ENCODE measurements at regions not wholly inside any gene's neighbourhood (a gene's known extent, or its start where the extent isn't known, plus 50 kb on each side); places are given as distances from the start of the nearest gene placed in this dataset.
A peak's percentile ranks its signal among the peaks of the same experiment; 100 is the strongest.

- H3K27ac ChIP-seq, result no peak overlapping the region
- no peak overlapping the region for H3K4me3 ChIP-seq
- no peaks in the 10 kb centered on the region for H3K9me3 ChIP-seq
- no peak for ATAC-seq
- H3K36me3 ChIP-seq, result no peaks in the 10 kb centered on the region
- no peaks in the 10 kb centered on the region for H3K27me3 ChIP-seq (ENCODE audit: low read depth)
- intact Hi-C loops (cut with DNase I), result no loop called here
- TF ChIP-seq, protein P1, sequence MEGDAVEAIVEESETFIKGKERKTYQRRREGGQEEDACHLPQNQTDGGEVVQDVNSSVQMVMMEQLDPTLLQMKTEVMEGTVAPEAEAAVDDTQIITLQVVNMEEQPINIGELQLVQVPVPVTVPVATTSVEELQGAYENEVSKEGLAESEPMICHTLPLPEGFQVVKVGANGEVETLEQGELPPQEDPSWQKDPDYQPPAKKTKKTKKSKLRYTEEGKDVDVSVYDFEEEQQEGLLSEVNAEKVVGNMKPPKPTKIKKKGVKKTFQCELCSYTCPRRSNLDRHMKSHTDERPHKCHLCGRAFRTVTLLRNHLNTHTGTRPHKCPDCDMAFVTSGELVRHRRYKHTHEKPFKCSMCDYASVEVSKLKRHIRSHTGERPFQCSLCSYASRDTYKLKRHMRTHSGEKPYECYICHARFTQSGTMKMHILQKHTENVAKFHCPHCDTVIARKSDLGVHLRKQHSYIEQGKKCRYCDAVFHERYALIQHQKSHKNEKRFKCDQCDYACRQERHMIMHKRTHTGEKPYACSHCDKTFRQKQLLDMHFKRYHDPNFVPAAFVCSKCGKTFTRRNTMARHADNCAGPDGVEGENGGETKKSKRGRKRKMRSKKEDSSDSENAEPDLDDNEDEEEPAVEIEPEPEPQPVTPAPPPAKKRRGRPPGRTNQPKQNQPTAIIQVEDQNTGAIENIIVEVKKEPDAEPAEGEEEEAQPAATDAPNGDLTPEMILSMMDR (IDR thresholded peaks at IDR 0.05), result no peak
- DNase-seq, result no peak
- H3K4me1 ChIP-seq, result no peaks in the 10 kb centered on the region
Measured at GRCh38 chr10:76640806-76641205, 996.8 kb downstream of the KCNMA1 start.

GRCh38 chr10:76632767-76633051 is 1004.9 kb downstream of the KCNMA1 start:
- H3K27ac ChIP-seq, result no peak overlapping the region
- no peaks in the 10 kb centered on the region for H3K9me3 ChIP-seq
- H3K27me3 ChIP-seq (ENCODE audit: low read depth), result no peaks in the 10 kb centered on the region
- peak in 1 of 2 donors; percentile 66 for ATAC-seq
- TF ChIP-seq, protein P1 (IDR thresholded peaks at IDR 0.05), result peak; percentile 41
- no peak overlapping the region for H3K4me3 ChIP-seq
- no peaks in the 10 kb centered on the region for H3K4me1 ChIP-seq
- intact Hi-C loops (cut with DNase I), result no loop called here
- no peak for DNase-seq
- no peaks in the 10 kb centered on the region for H3K36me3 ChIP-seq

DNA sequence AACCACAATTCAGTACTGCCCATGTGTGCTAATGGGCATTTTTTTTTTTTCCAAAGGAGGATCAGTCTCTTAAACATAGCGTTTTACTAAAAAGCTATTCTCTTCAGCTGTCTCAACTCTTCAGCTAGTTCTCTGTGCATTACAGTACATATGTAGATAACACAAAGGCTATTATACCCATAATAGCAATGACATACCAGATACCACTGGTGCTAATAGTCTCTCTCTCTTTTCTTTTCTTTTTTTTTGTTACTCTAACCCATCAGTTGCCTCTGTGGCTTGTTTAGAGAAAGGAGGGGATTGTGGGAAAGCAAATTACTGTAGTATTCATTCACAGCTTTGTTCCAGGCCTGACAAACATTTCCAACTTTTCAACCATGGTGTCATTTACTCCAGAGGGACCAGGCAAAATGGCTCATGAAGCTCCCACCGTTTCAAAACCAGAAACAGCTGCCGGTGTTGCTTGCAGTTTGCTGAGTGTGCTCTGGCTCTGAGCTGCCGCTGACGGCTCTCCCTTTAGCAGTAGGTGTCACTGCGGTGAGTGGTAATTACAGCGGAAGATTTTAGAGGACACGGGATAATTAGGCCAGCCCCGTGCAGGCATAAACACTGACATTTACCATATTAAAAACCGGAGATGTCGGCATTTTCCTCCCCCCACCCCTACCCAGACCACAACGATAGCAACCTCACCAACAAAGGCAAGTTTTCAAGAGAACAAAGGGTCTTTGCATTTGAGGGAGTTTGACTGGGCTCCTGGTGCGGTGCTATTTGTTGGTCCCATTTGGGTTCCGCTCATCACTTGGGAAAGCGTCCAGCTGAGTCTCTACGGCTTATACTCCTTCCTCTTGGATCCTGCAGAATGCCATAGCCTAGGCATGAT is 1005.5 kb downstream of the KCNMA1 start:
- H3K36me3 ChIP-seq, result no peaks in the 10 kb centered on the region
- H3K4me1 ChIP-seq, result no peaks in the 10 kb centered on the region
- DNase-seq, result no peak
- H3K9me3 ChIP-seq, result no peaks in the 10 kb centered on the region
- no peak overlapping the region for H3K4me3 ChIP-seq
- no peak overlapping the region for H3K27ac ChIP-seq
- ATAC-seq, result no peak
- intact Hi-C loops (cut with DNase I), result no loop called here
- H3K27me3 ChIP-seq (ENCODE audit: low read depth), result no peaks in the 10 kb centered on the region
- TF ChIP-seq, protein P1 (IDR thresholded peaks at IDR 0.05), result no peak

GRCh38 chr10:76631036-76631670 is 1006.5 kb downstream of the KCNMA1 start:
- Histone ChIP-seq H3K4me1 (no peaks in the 10 kb centered on the region), H3K9me3 (no peaks in the 10 kb centered on the region), H3K27ac (no peak overlapping the region), H3K4me3 (no peak overlapping the region), H3K27me3 (ENCODE audit: low read depth) (no peaks in the 10 kb centered on the region), H3K36me3 (no peaks in the 10 kb centered on the region)
- TF ChIP-seq, protein P1 (IDR thresholded peaks at IDR 0.05), result no peak
- intact Hi-C loops (cut with DNase I), result no loop called here
- ATAC-seq, result no peak
- no peak for DNase-seq

GRCh38 chr10:76628801-76629200 is 1008.8 kb downstream of the KCNMA1 start:
- DNase-seq (no peak), ATAC-seq (no peak)
- Histone ChIP-seq H3K4me1 (no peaks in the 10 kb centered on the region), H3K36me3 (no peaks in the 10 kb centered on the region), H3K27ac (no peak overlapping the region), H3K4me3 (no peak overlapping the region), H3K9me3 (no peaks in the 10 kb centered on the region), H3K27me3 (ENCODE audit: low read depth) (no peaks in the 10 kb centered on the region)
- TF ChIP-seq, protein P1 (IDR thresholded peaks at IDR 0.05), result no peak
- intact Hi-C loops (cut with DNase I), result no loop called here
